Progenitor cell of endocrine pancreas (in vitro differentiated cells): ENCODE measurements at regions not wholly inside any gene's neighbourhood (a gene's known extent, or its start where the extent isn't known, plus 50 kb on each side); places are given as distances from the start of the nearest gene placed in this dataset.
"Not testable (repeated sequence)": the region's sequence is repeated elsewhere in the genome, so short reads cannot be mapped to it uniquely, and the experiment has no call there.

Experiments used
- DNase-seq: peaks from one replicate; pipeline ENCODE4 v3.0.0; 2021; ENCODE audit warnings: low spot score; ENCODE audit not compliant: unreplicated experiment
- H3K27ac Mint-ChIP-seq: 2 replicates; pipeline ENCODE4 v1.8.0; 2021; ENCODE audit warnings: mild to moderate bottlenecking, moderate library complexity, mixed read lengths
- H3K27me3 Mint-ChIP-seq: 2 replicates; pipeline ENCODE4 v1.8.0; 2021; ENCODE audit warnings: mixed read lengths
- H3K36me3 Mint-ChIP-seq: 2 replicates; pipeline ENCODE4 v1.8.0; 2022; ENCODE audit warnings: mixed read lengths; ENCODE audit not compliant: insufficient read depth
- H3K4me1 Mint-ChIP-seq: 2 replicates; pipeline ENCODE4 v1.8.0; 2021; ENCODE audit warnings: low read depth, mixed read lengths
- H3K4me3 Mint-ChIP-seq: 2 replicates; pipeline ENCODE4 v1.8.0; 2021; ENCODE audit warnings: low read depth, mild to moderate bottlenecking, moderate library complexity, mixed read lengths
- H3K9me3 Mint-ChIP-seq: 2 replicates; pipeline ENCODE4 v1.8.0; 2021; ENCODE audit warnings: low read depth, mixed read lengths

- not testable (repeated sequence) for H3K27ac Mint-ChIP-seq, DNase-seq, H3K27me3 Mint-ChIP-seq, H3K4me3 Mint-ChIP-seq, H3K9me3 Mint-ChIP-seq, H3K36me3 Mint-ChIP-seq, H3K4me1 Mint-ChIP-seq
Measured at GRCh38 chr15:21357056-21357455, 83.2 kb downstream of the POTEB3 start.

- not testable (repeated sequence) for H3K27me3 Mint-ChIP-seq
Measured at GRCh38 chr15:21355944-21356343, 84.4 kb downstream of the POTEB3 start.

GRCh38 chr15:21354597-21354996, 85.7 kb downstream of the POTEB3 start:
- H3K4me1 Mint-ChIP-seq, H3K4me3 Mint-ChIP-seq, DNase-seq, H3K27ac Mint-ChIP-seq, H3K36me3 Mint-ChIP-seq, H3K9me3 Mint-ChIP-seq, H3K27me3 Mint-ChIP-seq: not testable (repeated sequence)

More at GRCh38 chr15:21355944-21356343, 84.4 kb downstream of the POTEB3 start:
- not testable (repeated sequence) for H3K36me3 Mint-ChIP-seq, DNase-seq, H3K9me3 Mint-ChIP-seq, H3K27ac Mint-ChIP-seq, H3K4me1 Mint-ChIP-seq, H3K4me3 Mint-ChIP-seq

DNA sequence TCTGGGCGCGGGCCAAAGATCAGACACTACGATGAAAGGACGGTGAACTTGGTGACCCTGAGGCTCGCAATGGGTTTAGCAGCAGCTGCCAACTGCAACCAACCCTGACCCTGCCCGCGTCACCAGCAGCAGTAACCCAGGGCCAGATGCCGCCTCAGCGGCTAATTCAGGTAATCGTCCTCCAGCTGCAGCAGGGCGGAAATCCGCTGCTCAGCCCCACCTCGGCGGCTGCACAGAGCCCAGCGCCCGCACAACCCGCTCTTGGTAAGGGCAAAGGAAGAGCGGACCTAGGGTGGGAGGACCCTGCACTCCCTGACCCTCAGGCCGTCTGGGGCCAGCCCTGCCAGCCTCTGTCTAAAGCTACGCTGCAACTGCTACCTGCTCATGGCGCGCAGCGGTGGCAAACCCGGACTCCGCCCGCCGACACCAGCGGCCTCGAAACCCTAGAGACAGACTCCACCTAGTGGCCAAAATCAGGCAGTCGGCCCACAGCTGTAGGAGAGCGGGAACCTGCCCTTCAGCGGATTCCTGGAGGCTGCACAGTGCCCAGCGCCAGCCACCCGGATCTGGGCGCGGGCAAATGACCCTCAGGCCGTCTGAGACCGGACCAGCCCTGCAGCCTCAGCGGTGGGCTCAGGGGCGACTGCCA, 87.5 kb downstream of the POTEB3 start:
- not testable (repeated sequence) for DNase-seq, H3K9me3 Mint-ChIP-seq, H3K27ac Mint-ChIP-seq, H3K4me1 Mint-ChIP-seq, H3K36me3 Mint-ChIP-seq, H3K27me3 Mint-ChIP-seq, H3K4me3 Mint-ChIP-seq

DNA sequence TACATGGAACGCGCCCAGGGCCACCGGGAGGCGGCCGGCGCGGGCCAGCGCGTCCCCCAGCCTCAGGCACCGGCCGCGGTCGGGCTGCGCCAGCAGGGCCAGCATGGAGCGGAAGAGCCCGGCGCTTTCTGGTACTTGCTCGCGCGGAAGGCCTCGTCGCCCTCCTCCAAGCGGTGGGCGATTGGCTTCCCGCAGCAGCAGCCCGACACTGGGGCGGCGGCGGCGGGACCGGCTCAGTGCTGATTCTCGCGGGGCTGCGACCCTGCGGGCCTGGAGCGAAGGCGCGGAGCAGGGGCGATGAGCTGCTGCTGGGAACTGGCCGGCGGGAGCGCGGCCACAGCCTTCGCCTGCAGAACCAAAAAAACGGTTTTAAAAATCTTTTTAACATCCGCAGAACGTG, 95.3 kb downstream of the POTEB3 start:
- H3K4me1 Mint-ChIP-seq, H3K27ac Mint-ChIP-seq, DNase-seq: not testable (repeated sequence)

DNA sequence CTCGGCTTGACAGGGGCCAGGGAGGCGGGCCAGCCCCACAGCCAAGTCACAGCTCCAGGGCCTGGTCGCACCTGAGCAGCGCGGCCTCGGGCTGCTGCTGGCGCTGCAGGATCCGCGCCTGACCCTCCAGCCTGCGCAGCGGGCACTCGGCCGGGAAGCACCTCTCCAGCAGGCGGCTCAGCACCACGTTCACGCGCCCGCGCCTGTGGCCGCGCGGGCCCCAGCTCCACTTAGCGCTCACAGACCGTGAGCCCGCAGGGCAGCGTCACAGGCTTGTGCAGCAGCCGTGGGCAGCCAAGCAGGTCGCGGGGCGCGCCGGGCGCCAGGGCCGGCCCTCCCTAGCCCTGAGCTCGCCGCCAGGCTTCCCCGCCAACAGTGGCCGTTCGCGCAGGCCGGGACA, 95.8 kb downstream of the POTEB3 start:
- not testable (repeated sequence) for H3K27me3 Mint-ChIP-seq, H3K9me3 Mint-ChIP-seq, H3K4me1 Mint-ChIP-seq, DNase-seq, H3K4me3 Mint-ChIP-seq, H3K36me3 Mint-ChIP-seq, H3K27ac Mint-ChIP-seq

More for the DNA sequence above, 95.3 kb downstream of the POTEB3 start:
- H3K27me3 Mint-ChIP-seq, H3K9me3 Mint-ChIP-seq, H3K36me3 Mint-ChIP-seq, H3K4me3 Mint-ChIP-seq: not testable (repeated sequence)

DNA sequence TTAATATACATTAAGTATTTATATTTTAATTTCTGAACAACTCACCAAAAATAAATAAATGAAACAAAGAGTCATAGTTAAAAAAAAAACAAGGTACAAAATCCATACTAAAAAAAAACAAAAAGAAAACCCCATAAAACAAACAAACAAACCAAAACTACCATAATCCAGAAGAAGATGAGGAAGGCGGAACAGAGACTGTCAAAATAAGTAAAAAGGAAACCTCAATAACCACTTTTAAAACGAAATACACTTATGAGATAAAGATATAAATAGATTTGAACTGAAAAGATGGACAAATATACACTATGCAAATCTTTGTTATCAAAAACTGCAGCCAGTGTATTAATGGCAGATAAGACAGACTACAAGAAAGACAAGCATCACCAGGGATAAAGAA, 103.3 kb downstream of the POTEB3 start:
- not testable (repeated sequence) for H3K4me1 Mint-ChIP-seq, H3K9me3 Mint-ChIP-seq, H3K36me3 Mint-ChIP-seq, H3K27ac Mint-ChIP-seq, DNase-seq, H3K27me3 Mint-ChIP-seq, H3K4me3 Mint-ChIP-seq

DNA sequence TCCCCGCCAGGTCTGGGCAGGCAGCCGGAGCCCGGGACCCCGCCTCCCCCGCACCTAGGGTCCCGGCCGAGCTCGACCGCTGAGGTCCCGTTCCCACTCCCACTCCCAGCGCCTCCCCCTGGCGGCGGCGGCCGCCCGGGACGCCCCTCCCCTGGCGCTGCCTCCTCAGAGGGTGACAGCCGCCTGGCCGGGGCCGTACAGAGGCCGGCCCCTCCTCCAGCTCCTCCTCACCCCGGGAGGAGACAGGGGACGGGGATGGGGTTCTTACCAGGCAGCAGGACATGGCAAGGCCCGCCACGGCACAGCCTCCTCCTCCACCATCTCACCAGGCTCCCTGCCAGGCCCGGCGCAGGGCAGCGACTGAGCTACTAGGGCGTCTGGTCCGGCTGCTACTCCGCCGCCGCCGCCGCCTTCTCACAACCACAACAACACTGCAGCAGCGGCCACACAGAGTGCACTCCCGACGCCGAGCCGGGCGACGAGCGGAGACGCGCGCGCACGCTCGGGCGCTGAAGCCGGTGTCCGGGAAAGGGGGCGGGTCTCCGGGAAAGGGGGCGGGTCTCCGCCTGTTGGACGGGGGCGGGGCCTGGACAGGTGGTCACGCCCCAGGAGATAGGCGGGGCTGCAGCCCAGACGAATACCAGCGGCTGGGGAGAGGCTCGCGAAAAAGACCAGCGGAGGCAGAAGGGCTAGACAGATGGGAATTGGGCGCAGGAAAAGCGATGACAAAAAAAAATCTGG, 115.4 kb downstream of the POTEB3 start:
- not testable (repeated sequence) for H3K36me3 Mint-ChIP-seq, H3K27ac Mint-ChIP-seq, H3K4me1 Mint-ChIP-seq, H3K4me3 Mint-ChIP-seq, H3K9me3 Mint-ChIP-seq, H3K27me3 Mint-ChIP-seq, DNase-seq

GRCh38 chr15:21284353-21284752, 155.9 kb downstream of the POTEB3 start:
- not testable (repeated sequence) for H3K9me3 Mint-ChIP-seq, H3K27me3 Mint-ChIP-seq, H3K4me1 Mint-ChIP-seq, H3K36me3 Mint-ChIP-seq, H3K27ac Mint-ChIP-seq, H3K4me3 Mint-ChIP-seq, DNase-seq

GRCh38 chr15:21283210-21283609, 157.1 kb downstream of the POTEB3 start:
- not testable (repeated sequence) for H3K4me3 Mint-ChIP-seq, H3K4me1 Mint-ChIP-seq, H3K9me3 Mint-ChIP-seq, H3K27me3 Mint-ChIP-seq, DNase-seq, H3K27ac Mint-ChIP-seq, H3K36me3 Mint-ChIP-seq

- H3K27me3 Mint-ChIP-seq, H3K36me3 Mint-ChIP-seq, H3K4me1 Mint-ChIP-seq, H3K9me3 Mint-ChIP-seq, H3K4me3 Mint-ChIP-seq, H3K27ac Mint-ChIP-seq, DNase-seq: not testable (repeated sequence)
Measured at GRCh38 chr15:21280272-21280671, 160.0 kb downstream of the POTEB3 start.

- not testable (repeated sequence) for H3K4me1 Mint-ChIP-seq, H3K27me3 Mint-ChIP-seq, H3K4me3 Mint-ChIP-seq, H3K27ac Mint-ChIP-seq, H3K36me3 Mint-ChIP-seq, DNase-seq
- peaks cover 45% of the 10 kb centered on the region for H3K9me3 Mint-ChIP-seq
Measured at GRCh38 chr15:21272176-21272982, 167.9 kb downstream of the POTEB3 start.
